Neural cell (in vitro differentiated cells): ENCODE measurements at regions not wholly inside any gene's neighbourhood (a gene's known extent, or its start where the extent isn't known, plus 50 kb on each side); places are given as distances from the start of the nearest gene placed in this dataset.

ENCODE experiments used
- H2AFZ ChIP-seq: fragments of 200-600, 300-800 bp; sonication (generic), shearing (Covaris generic); 2 replicates; pipeline ENCODE4 v1.6.0; 2014; ENCODE audit warnings: low read depth, mild to moderate bottlenecking, antibody characterized with exemption, low read length, moderate library complexity
- H3F3A ChIP-seq: fragments of 200-600 bp; shearing (Covaris generic); 2 replicates; pipeline ENCODE4 v1.6.1; 2016; ENCODE audit warnings: mild to moderate bottlenecking, moderate library complexity, mixed read lengths, antibody characterized with exemption, low read length; ENCODE audit not compliant: insufficient read depth, poor library complexity, severe bottlenecking
- H3K27ac ChIP-seq: fragments of 200-600, 300-800 bp; sonication (generic), shearing (Covaris generic); 2 replicates; pipeline ENCODE4 v1.5.1; 2014; ENCODE audit warnings: mild to moderate bottlenecking, low read length, moderate library complexity
- H3K27me3 ChIP-seq: fragments of 300-800, 200-600 bp; sonication (generic), shearing (Covaris generic); 2 replicates; pipeline ENCODE4 v1.6.0; 2014; ENCODE audit warnings: mild to moderate bottlenecking, low read depth, low read length, moderate library complexity; ENCODE audit not compliant: insufficient read depth
- H3K36me3 ChIP-seq: fragments of 300-800, 200-600 bp; sonication (generic), shearing (Covaris generic); 2 replicates; pipeline ENCODE4 v1.5.1; 2014; ENCODE audit warnings: mild to moderate bottlenecking, antibody characterized with exemption, low read length, moderate library complexity; ENCODE audit not compliant: insufficient read depth
- H3K4me2 ChIP-seq: fragments of 300-800, 200-600 bp; sonication (generic), shearing (Covaris generic); 2 replicates; pipeline ENCODE4 v1.6.0; 2014; ENCODE audit warnings: mild to moderate bottlenecking, low read length
- H3K4me3 ChIP-seq: fragments of 300-800, 200-600 bp; sonication (generic), shearing (Covaris generic); 2 replicates; pipeline ENCODE4 v1.5.1; 2014; ENCODE audit warnings: mild to moderate bottlenecking, low read length, moderate library complexity
- H3K79me2 ChIP-seq: fragments of 200-600 bp; shearing (Covaris generic); replicated peaks from 2 replicates; pipeline ENCODE4 v1.6.0; 2014; ENCODE audit warnings: mild to moderate bottlenecking, low read length, moderate library complexity; ENCODE audit not compliant: insufficient read depth
- H3K9ac ChIP-seq: fragments of 300-800, 200-600 bp; sonication (generic), shearing (Covaris generic); 2 replicates; pipeline ENCODE4 v1.6.1; 2016; ENCODE audit warnings: mild to moderate bottlenecking, low read length, mixed read lengths
- H3K9me2 ChIP-seq: fragments of 200-600 bp; shearing (Covaris generic); 2 replicates; pipeline ENCODE4 v1.6.1; 2016; ENCODE audit warnings: mild to moderate bottlenecking, low read length, mixed read lengths; ENCODE audit not compliant: insufficient read depth
- H3K9me3 ChIP-seq: fragments of 200-600, 300-800 bp; sonication (generic), shearing (Covaris generic); 2 replicates; pipeline ENCODE4 v1.6.1; 2016; ENCODE audit warnings: mild to moderate bottlenecking, mixed run types, low read length, moderate library complexity, mixed read lengths
- H4K20me1 ChIP-seq: fragments of 200-600 bp; shearing (Covaris generic); 2 replicates; pipeline ENCODE4 v1.6.1; 2016; ENCODE audit warnings: mild to moderate bottlenecking, mixed run types; ENCODE audit not compliant: insufficient read depth
- EP300 ChIP-seq: fragments of 450-650 bp; conservative IDR thresholded peaks from 2 replicates; pipeline ENCODE4 v1.6.1; 2014; ENCODE audit warnings: antibody characterized with exemption, mild to moderate bottlenecking, moderate library complexity; ENCODE audit not compliant: poor library complexity, severe bottlenecking
- EZH2 ChIP-seq: fragments of 200-600, 300-800 bp; shearing (Covaris generic), sonication (generic); IDR thresholded peaks from 2 replicates; pipeline ENCODE4 v1.6.1; 2014; ENCODE audit warnings: antibody characterized with exemption, low read length, borderline replicate concordance, mild to moderate bottlenecking; ENCODE audit not compliant: insufficient read depth, poor library complexity, severe bottlenecking
- MXI1 ChIP-seq: fragments of 450-650 bp; conservative IDR thresholded peaks from 2 replicates; pipeline ENCODE4 v1.6.1; 2014; ENCODE audit warnings: antibody characterized with exemption, mild to moderate bottlenecking; ENCODE audit not compliant: poor library complexity, severe bottlenecking
- POLR2AphosphoS5 ChIP-seq: IDR thresholded peaks from 2 replicates; pipeline ENCODE4 v1.6.1; 2012
- RAD21 ChIP-seq: fragments of 450-650 bp; conservative IDR thresholded peaks from 2 replicates; pipeline ENCODE4 v1.6.1; 2014; ENCODE audit warnings: antibody characterized with exemption, mild to moderate bottlenecking, moderate library complexity
- SMC3 ChIP-seq: fragments of 450-650 bp; conservative IDR thresholded peaks from 2 replicates; pipeline ENCODE4 v1.6.1; 2014; ENCODE audit warnings: antibody characterized with exemption, mild to moderate bottlenecking, moderate library complexity; ENCODE audit not compliant: poor library complexity
- TAF1 ChIP-seq: IDR thresholded peaks from 2 replicates; pipeline ENCODE4 v1.6.1; 2012; ENCODE audit warnings: low read depth
- TF ChIP-seq, protein P1 (sequence below): IDR thresholded peaks from 2 replicates; pipeline ENCODE4 v1.6.1; 2012; ENCODE audit warnings: borderline replicate concordance
- TF ChIP-seq, protein P2 (sequence below): fragments of 450-650 bp; IDR thresholded peaks from 2 replicates; pipeline ENCODE4 v1.5.1; 2014; ENCODE audit warnings: antibody characterized with exemption, mild to moderate bottlenecking, moderate library complexity; ENCODE audit not compliant: poor library complexity, severe bottlenecking

DNA sequence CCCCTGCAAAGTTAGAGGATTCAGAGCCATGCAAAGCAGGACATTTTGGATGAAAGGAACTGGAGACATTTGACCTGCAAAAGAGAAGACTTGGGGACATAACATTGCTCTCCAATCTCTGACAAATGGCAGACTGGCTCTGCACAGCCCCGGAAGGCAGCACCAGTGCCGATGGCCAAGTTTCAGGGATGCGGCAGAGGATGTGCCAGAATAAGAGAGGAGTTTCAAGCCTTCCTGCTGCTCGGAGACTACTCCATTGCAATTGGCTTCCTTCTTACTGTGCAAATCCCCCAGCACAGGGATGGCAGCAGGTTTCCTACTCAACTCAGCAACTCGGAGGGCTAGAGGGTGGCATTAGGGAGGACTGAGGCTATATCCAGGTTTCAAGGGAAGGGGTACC, 268.8 kb upstream of the ZMIZ1 start:
- TF ChIP-seq EP300 (no peak), EZH2 (no peak), MXI1 (no peak), RAD21 (no peak), TAF1 (no peak), SMC3 (no peak)
- TF ChIP-seq, protein P1, sequence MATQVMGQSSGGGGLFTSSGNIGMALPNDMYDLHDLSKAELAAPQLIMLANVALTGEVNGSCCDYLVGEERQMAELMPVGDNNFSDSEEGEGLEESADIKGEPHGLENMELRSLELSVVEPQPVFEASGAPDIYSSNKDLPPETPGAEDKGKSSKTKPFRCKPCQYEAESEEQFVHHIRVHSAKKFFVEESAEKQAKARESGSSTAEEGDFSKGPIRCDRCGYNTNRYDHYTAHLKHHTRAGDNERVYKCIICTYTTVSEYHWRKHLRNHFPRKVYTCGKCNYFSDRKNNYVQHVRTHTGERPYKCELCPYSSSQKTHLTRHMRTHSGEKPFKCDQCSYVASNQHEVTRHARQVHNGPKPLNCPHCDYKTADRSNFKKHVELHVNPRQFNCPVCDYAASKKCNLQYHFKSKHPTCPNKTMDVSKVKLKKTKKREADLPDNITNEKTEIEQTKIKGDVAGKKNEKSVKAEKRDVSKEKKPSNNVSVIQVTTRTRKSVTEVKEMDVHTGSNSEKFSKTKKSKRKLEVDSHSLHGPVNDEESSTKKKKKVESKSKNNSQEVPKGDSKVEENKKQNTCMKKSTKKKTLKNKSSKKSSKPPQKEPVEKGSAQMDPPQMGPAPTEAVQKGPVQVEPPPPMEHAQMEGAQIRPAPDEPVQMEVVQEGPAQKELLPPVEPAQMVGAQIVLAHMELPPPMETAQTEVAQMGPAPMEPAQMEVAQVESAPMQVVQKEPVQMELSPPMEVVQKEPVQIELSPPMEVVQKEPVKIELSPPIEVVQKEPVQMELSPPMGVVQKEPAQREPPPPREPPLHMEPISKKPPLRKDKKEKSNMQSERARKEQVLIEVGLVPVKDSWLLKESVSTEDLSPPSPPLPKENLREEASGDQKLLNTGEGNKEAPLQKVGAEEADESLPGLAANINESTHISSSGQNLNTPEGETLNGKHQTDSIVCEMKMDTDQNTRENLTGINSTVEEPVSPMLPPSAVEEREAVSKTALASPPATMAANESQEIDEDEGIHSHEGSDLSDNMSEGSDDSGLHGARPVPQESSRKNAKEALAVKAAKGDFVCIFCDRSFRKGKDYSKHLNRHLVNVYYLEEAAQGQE: no peak
- no peak overlapping the region for H3K27ac ChIP-seq
- H4K20me1 ChIP-seq: no peaks in the 10 kb centered on the region
- no peak overlapping the region for H2AFZ ChIP-seq
- no peak overlapping the region for H3K4me3 ChIP-seq
- H3K4me2 ChIP-seq: no peak overlapping the region
- H3K9me2 ChIP-seq: no peaks in the 10 kb centered on the region
- no peaks in the 10 kb centered on the region for H3F3A ChIP-seq
- no peaks in the 10 kb centered on the region for H3K27me3 ChIP-seq
- no peaks in the 10 kb centered on the region for H3K79me2 ChIP-seq
- H3K9me3 ChIP-seq: no peaks in the 10 kb centered on the region
- no peaks in the 10 kb centered on the region for H3K36me3 ChIP-seq
- H3K9ac ChIP-seq: no peak overlapping the region

DNA sequence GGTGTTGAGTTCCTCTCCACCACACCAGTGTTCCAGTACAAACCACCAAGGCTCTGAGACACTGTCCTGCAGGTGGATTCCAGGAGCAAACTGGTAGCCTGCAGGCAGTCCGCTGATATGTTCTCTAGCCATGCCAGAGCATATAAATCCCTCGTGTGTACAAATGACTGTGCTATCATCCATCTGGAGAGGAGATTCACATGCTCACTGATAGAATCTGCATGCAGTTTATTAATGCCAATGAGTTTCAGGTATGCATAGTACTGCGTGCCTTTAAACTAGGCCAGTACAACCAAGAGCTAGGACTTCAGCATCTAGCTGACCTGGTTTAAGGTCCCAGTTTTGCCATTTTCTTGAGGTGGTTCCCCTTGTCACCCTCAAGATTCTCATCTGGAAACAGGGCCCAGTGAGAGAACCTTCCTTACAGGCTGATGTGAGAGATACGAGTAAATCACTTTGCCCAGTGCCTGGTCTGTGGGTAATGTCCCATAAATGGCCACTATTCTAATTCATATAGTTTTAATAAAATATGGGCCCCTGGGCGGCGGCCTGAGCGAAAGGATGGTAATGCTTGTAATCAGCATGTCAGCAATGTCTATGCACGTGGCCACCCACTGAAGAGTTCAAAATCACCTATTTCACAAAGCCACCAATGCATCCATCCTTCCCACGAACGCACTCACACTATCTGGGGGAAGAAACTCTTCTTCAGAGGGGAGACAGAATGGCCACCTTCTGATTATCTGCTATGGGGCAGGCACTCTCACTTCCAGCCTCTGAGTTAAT, 268.0 kb upstream of the ZMIZ1 start:
- Histone ChIP-seq H2AFZ (no peak overlapping the region), H4K20me1 (no peaks in the 10 kb centered on the region), H3K9me2 (no peaks in the 10 kb centered on the region), H3F3A (no peaks in the 10 kb centered on the region), H3K79me2 (no peaks in the 10 kb centered on the region), H3K27ac (no peak overlapping the region), H3K9me3 (no peaks in the 10 kb centered on the region), H3K9ac (no peak overlapping the region), H3K4me3 (no peak overlapping the region), H3K36me3 (no peaks in the 10 kb centered on the region), H3K4me2 (no peak overlapping the region), H3K27me3 (no peaks in the 10 kb centered on the region)
- TF ChIP-seq RAD21: no peak
- TF ChIP-seq, protein P2, sequence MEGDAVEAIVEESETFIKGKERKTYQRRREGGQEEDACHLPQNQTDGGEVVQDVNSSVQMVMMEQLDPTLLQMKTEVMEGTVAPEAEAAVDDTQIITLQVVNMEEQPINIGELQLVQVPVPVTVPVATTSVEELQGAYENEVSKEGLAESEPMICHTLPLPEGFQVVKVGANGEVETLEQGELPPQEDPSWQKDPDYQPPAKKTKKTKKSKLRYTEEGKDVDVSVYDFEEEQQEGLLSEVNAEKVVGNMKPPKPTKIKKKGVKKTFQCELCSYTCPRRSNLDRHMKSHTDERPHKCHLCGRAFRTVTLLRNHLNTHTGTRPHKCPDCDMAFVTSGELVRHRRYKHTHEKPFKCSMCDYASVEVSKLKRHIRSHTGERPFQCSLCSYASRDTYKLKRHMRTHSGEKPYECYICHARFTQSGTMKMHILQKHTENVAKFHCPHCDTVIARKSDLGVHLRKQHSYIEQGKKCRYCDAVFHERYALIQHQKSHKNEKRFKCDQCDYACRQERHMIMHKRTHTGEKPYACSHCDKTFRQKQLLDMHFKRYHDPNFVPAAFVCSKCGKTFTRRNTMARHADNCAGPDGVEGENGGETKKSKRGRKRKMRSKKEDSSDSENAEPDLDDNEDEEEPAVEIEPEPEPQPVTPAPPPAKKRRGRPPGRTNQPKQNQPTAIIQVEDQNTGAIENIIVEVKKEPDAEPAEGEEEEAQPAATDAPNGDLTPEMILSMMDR: no peak
- TF ChIP-seq MXI1: no peak
- no peak for TF ChIP-seq EP300
- no peak for TF ChIP-seq EZH2
- no peak for TF ChIP-seq SMC3
- TF ChIP-seq, protein P1: no peak
- no peak for TF ChIP-seq TAF1
- no peak for TF ChIP-seq POLR2AphosphoS5
